ENCODE measurements at regions not wholly inside any gene's neighbourhood (a gene's known extent, or its start where the extent isn't known, plus 50 kb on each side); places are given as distances from the start of the nearest gene placed in this dataset.

DNA sequence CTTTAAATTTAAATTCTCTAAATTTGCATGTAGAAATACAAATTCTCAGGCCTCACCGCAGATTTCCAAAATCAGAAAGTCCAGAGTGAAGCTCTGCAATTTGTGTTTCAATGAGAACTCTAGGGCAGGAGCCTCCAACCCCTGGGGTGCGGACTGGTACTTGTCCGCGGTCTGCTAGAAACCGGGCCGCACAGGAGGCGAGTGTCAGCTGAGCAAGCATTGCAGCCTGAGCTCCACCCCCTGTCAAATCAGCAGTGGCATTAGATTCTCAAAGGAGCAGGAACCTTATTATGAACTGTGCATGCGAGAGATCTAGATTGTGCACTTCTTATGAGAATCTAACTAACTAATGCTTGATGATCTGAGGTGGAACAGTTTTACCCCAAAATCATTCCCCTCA lies 203.0 kb upstream of the PCSK2 start:
- DNase-seq: no peak

DNA sequence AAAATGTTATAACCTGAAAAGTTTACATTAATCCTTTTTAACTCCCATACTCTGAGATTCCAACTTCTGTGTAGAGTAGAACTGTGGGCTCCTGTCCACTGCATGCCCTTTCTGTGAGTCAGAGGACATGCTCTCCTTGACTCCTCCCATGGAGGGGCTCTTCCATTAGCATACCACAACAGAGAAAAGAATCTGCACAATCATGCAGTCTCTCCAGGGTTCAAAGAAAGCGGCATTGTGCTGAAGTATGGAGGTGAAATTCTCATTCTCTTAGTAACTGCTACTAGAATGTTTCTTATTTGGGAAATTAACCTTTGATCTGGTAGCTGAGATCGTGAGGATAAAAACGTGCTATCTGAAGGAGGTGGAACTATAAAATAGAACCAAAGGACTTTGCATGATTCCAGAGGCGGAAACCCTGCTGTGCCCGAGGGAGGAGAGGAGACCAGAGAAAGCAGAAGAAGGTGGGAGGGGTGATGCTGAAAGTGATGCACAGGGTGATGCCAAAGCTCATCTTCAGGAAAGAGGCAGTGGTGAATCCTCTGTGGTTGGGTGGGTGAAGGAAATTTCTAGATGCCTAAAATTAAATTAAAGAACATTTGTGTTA lies 202.2 kb upstream of the PCSK2 start:
- no peak for DNase-seq

DNA sequence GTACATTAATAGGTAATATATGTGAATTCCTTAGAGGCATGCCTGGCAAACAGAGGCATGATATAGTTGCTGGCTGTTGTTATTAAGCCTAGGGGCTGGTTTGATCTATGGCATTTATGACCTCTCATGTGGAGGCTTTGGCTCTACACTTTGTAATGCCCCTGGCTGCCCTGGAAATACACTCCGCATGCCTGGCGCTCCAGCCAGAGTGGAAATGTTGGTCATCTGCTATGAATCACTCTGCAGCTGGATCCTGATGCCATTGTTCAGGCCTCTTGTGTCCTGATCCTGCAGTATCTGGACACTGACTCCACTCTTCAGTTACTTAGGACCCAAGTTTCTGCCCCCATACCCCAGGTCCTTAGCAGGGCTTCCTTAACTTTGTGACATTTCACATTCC lies 200.5 kb upstream of the PCSK2 start:
- no peak for DNase-seq

DNA sequence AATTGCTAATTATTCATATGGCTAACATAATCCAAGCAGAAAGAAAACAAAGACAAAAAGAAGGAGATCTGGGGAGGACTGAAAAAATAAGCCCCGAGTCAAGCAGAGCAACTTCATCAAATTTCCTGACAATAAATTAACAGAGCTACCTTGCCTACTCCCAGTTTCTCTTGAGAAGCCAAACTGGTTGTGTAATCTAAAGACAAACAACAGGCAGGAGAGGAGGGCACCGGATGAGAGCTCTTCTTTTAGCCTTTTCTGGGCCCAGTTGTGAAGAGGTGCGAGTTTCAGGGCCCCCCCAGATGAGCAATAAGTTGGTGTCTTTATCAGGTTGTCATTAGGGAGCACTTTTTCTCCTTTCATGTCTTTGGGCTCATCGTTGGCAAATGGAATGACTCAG lies 197.1 kb upstream of the PCSK2 start:
- DNase-seq: no peak

DNA sequence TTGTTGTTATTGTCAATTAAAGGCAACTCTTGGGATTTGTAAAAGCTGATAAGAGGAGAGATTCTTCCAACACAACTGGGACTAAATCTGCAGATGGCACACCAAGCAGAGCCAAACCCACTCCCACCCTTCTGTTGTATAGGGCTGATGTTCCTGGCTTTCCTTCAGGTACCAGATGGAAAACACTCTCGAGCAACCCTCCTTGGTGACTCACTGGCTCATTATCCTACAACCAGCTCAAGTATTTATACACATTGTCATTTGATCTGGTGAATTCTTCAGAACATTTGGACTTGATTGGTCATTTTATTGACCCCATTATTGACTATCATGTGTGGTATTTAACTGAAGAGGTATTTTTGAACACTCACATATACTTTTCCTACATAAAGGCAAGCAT lies 190.3 kb upstream of the PCSK2 start:
- DNase-seq: peak; percentile 87

DNA sequence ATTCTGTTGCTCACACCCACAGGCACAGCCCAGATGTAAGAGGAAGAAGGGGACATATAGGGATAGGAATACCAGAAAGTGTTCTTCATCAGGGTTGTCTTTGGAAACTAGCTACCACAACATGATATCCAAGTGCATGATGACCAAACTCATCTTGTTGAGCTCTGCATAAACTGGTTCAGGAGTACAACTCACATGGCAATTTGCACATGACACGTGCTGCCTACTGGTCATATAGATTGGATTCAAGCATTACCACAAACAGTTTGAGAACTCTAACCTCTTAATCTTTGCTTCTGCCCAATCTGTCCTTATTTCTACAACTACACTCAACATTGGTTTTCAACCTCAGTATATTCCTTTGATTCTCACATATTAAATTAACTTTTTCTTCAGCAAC lies 184.7 kb upstream of the PCSK2 start:
- DNase-seq: no peak

DNA sequence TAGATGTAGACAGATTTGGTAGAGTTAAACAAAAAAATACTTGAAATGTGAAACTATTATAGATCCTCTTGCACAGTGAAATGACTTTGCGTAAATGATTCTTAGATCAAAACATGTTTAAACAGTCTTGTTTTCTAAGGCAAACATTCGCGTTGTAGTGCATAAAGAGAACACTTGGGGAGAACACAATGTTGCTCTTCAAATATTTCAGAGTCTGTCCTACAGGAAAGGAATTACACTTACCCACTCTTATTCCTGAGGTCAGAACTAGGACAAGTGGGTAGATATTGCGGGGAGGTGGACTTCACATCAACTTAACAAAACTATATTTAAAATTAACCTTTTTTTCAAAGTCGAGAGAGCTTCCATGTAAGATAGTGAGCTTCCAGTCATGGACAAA lies 183.5 kb upstream of the PCSK2 start:
- no peak for DNase-seq

DNA sequence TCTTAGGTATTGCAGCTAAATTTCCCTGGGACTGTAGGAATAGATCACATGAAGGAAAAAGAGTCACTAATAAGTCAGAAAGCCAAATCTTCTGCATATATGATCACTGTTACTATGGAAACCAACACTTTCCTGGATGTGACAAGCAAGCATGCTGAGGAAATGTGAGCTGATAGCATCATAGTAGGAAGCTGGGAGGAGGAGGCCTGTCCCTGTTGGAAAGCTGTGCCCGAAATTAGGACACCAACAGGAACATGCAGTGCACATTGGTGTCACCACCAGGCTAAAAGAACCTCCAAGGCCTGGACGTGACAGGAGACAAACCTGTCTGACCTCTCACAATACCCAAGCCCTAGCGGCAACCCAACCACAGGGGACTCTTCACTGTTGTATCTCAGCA lies 181.9 kb upstream of the PCSK2 start:
- no peak for DNase-seq

DNA sequence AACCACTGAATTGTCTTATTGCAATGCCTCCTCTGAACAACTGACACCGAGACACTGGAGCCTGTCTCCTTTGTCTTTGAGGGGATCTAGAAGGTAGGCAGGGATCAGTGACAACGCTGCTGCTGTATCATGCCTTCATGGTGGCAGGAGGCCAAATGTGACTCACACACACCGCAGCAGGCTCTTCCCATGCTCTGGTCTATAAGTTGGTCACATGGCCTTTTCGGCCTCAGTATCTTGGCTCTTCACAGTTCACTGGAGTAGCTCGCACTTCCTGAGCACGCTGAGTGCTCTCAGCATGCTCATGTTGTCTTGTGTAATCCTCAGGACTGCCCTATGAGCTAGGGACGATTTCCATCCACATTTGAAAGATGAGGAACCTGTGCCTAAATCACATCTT lies 167.4 kb upstream of the PCSK2 start:
- no peak for DNase-seq

DNA sequence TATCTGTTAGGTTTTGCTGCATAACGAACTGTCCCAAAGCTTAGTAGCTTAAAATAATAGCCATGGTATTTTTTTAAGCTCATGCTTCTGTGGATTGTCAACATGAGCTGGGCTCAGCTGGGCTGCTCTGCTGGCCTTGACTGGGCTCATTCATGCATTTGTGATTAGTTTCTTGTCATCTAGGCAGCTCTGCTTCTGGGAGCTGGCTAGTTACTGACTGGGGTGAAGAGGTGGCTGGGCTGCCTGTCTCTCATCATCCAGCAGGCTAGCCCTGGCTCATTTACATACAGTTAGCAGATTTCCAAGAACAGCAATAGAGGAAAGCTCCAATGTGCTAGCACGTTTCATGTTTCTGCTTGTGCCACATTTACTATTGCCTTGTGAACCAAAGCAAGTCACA lies 165.1 kb upstream of the PCSK2 start:
- no peak for DNase-seq

DNA sequence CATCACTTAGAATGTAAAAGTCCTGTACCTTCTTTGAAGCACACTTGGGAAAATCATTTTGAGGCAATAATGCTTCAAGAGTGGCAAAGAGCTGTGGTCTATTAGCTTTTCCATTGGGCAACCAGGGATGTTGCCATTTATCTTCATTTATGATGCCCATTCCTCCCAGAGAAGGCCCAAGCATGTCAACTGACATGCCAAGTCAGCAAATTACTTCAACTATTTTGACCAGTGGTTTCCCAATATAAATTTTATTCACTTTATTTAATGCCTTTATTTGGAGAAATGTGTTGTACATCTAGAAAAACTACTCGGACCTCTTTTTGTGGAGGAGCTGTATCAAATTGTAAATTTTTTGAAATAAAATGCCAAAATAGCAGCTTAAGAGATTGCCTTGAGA lies 164.1 kb upstream of the PCSK2 start:
- DNase-seq: no peak

DNA sequence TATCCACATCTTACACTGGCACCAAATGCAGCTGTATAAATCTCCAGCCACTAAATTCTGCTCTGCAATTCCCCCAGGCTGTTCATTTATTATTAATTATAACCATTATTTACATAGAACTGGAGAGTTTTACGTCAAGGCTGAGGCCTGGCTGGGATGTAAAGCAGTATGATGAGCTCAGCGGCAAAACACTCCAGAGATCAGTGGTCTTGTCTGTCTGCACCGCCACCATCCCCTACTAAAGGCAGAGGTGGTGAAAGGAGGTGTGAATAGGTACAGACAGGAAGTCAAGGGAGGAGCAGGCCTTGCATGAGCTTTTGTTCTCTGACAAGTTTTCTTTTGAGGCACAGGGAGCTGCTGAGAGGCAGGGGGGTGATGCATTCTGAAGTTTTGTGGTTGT lies 159.9 kb upstream of the PCSK2 start:
- DNase-seq: peak; percentile 92

DNA sequence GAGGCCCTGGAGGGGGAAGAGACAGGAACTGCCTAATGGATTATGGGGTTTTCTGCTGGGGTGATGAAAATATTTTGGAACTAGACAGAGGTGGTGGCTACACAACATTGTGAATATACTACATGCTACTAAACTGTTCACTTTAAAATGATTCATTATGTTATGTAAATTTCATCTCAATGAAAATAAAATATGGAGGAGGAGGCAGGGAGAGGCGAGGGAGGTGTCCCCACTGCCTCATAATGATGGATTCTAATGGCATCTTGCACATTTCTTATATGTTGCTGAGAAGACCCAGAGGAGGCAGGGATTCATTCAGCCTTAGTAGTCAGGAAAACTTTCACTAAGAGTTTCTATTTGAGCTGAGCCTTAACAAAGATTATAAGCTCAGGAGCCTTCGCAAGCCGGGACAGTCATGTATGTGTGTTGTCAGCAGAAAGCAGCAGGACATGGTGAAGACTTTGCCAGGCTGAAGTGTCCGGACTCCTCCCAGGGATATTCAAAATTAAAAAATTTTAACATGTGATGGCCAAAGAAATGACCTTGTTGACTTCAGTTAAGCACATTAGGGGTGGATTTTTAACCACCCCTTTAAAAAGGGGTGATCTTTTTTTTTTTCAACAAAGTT lies 158.6 kb upstream of the PCSK2 start:
- DNase-seq: no peak

DNA sequence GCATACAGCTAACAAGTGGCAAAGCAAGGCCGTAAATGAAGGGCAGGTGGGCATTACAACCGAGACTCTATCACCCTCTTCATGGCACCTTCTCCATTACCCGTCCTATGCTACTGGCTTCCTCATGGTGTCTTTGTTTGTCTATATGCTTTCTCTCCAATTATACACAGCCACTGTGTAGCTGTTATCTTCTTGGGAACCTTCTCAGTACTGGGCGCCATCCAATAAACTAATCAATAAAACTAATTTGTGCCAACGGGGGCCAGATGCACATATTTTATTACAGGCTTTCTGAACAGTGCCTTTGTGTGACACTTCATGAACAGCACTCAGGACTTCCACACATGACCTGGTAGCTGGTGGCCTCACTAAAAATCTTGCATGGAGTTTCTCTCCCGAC lies 149.8 kb upstream of the PCSK2 start:
- DNase-seq: no peak

DNA sequence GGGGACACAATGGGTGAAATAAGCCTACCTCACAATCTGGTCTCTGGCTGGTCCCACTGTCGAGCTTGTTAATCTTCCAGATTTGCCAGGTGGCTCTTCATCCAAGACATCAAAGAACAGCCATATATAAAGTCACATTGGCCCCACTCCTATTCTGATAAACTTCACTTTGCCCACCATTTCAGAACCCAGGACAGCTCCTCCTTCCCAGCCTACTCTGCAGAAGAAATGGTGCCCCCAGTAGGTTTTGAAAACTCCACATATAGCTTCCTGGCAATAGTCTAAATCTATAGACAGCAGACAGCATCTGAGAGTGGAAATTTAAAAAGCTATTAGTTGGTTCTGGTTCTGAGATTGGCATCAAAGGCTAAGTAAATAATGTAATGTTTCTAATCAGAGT lies 143.1 kb upstream of the PCSK2 start:
- no peak for DNase-seq

DNA sequence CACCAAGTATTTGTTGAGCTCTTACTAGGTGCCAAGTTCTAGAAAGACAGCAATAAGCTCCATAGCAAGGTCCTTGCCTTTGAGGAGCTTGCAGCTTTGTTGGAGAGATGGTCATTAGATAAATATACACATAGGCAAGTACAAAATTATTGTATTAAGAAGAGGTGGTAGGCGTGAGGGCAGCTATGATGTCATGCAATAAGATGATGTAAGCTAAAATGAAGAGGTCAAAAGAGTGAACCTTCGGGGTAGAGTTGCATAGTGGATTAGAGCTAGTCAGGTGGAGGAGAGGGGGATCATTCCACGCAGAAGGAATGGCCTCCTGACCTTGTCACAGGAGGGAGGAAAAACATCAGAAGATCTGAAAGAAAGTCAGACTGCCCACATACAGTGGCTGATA lies 141.9 kb upstream of the PCSK2 start:
- no peak for DNase-seq

DNA sequence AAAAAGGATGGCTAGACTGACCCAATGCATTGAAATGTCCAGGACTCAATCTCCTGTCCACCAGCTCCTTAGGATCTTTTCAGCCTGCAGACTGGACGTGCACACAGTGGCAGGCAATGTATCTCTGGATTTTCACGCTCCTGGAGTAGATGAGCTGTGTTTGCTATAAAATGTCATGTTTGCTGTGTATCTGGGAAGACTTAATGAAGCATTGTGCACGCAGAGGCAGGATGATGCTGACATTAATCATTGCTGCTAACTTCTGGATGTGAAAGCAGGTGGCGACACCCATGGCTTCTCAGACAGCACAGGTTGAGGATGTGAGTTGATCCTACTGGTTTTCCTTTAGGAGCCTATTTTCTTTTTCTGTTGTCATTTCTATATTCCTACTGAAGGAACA lies 133.1 kb upstream of the PCSK2 start:
- DNase-seq: no peak

DNA sequence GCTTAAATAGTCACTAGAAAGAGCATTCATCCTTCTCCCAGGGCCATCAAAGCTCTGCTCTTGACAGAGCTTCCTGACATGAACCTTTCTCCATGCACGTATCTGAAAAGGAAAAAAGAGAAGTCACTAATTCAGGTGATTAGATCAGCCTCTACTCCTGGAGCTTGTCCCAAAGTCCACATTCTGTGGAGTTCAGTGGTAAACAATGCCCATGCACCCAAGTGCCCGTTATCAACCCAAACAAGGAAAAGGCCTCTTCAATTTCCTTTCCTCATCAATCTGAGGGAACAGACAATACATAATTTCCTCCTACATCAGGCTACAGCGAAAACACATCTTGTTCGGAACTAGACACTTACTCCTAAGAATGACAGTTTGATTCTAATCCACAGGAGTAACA lies 129.2 kb upstream of the PCSK2 start:
- peak; percentile 33 for DNase-seq

DNA sequence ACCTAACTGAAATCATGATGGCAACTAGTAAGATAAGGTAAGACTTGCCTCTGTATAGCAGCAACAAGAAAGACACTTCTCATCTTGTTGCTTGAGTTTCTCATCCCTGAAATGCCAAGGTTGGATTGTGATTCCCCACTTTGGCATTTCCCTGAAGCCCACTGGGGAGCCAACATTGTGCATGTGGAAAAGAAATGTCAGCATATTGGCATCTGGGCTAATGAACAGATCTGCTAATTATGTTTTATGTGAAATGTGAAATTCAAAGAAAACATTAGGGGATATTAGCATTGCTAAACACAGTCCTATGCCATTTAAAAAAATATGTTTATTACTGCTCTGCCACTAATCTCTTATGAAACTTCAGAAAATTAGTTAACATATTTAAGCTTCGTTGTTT lies 126.3 kb upstream of the PCSK2 start:
- no peak for DNase-seq

DNA sequence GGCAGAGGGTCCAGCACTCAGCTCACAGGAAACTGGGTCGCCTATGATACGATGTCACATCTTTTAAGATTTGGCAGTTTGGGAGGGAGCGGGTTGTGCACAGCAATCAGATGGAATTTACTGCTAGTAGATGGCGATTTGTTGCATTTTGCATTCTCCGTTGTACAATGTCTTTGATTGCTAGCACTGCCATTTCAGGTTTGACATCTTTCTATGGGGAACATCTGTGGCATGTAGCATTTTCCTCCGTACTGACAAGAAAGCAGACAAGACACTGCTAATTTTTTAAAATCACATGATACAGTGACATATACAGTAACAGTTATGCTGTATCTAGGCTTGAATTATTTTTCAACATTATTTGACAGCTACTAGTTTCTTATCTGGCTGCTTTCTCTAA lies 119.7 kb upstream of the PCSK2 start:
- DNase-seq: no peak

DNA sequence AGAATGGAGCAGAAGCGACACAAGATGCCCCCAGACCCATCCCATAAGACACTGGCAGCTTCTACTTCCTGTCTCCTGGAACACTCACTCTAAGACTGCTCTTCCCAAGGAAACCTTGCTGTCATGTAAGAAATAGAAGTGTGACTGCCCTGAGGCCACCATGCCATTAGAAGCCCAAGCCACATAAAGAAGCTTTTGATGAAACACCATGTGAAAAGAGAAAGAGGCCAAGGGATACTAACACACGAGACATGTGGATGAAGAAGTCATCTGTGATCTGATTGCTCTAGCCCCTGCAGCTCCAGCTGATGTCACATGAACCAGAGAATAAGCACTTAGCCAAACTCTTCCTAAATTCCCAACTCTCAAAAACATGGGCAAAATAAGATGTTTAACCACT lies 117.9 kb upstream of the PCSK2 start:
- peak; percentile 64 for DNase-seq

DNA sequence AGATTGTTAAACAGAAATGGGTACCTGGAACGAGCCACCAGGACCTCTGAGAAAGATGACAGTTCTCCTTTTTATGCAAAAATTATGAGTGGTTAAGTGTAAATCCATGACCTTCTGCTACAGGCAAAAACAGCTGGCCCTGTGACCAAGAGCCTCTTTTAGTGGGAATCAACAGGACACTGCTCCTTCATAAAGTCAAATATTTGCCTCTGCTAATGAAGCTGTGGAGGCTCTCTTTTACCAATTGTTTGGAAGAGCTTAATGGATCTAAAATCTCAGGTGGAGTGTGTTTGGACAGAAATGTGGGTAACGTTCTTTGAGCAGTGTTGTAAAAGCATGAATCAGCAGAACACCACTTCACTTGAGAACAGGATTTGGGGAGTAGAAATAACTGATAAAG lies 117.5 kb upstream of the PCSK2 start:
- peak; percentile 93 for DNase-seq

DNA sequence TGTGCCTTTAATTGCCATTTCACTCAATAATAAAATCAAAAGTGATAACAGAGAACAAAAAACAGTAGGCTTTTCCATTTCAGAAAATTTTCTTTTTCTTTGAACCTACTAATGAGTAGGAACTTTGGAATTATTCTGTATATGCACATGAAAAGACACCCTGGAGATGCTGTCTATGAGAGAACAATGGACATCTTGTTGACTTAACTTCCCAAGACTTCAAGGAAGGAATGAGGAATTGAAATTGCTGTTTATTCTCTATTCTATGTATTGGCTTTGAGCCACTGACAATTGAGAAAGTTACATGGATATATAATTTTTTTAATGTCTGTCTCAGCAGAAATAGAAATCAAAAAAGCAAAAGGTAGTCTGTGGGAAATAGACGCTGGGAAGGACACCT lies 98.6 kb upstream of the PCSK2 start:
- DNase-seq: no peak

DNA sequence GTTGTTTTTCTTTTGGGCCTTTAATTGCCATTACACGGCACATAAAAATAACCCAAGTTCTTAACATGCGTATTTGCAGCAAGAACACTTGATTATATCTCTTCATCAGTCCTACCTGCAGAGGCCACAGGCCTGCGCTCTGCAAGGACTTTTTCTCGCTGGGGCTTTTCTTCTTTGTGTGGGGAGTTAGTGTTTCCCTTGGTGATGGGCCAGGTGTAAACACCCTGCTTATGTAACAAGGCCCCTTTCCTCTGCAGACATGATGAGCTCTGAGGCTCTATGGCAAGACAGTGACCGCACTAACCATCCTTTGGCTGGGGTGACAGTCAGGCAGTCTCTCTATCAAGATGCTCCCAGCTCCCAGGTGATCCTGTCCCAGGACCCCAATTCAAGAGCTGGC lies 97.8 kb upstream of the PCSK2 start:
- DNase-seq: peak; percentile 46

DNA sequence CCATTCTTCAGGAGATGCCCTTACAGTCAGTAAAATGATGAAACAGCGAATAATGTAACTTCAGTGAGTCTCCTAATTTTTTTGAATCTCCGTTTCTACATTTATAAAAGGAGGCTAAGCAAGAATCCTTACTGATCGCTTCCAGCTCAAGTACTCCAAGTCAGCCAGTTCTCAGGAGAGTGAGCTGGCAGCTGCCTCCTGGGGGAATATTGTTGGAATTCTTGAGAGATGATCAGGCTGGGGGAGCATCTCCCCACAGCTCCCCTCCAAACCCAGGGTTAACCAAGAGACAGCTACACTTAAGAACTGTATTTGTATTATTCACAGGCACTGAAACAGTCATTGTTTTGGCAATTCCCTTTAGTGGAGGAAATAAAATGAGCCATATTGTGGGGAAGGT lies 89.1 kb upstream of the PCSK2 start:
- DNase-seq: no peak

DNA sequence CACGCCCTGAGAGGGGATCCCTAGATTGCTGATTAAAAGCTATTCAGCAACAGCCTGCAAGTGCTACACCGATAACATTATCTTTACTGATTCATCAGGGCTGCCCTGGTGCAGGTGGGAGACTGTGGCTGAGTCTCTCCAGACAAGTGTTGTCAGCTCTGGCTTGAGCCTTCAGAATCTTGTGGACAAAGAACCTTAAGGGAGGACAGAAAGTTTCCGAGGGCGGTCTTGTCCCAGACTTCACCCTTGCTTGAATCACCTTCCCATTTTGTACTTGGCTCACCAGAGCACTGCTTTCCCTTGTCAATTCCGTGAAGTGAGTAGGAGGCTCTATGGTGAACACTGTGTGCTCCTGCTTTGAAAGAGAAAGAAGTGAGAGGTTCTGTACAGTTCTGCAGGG lies 88.6 kb upstream of the PCSK2 start:
- no peak for DNase-seq
